Neural cell (in vitro differentiated cells): ENCODE measurements at regions not wholly inside any gene's neighbourhood (a gene's known extent, or its start where the extent isn't known, plus 50 kb on each side); places are given as distances from the start of the nearest gene placed in this dataset.
"Not testable (repeated sequence)": the region's sequence is repeated elsewhere in the genome, so short reads cannot be mapped to it uniquely, and the experiment has no call there.

Experiments
- CTCF ChIP-seq: fragments of 450-650 bp; IDR thresholded peaks from 2 replicates; pipeline ENCODE4 v1.5.1; 2014; ENCODE audit warnings: antibody characterized with exemption, mild to moderate bottlenecking, moderate library complexity; ENCODE audit not compliant: poor library complexity, severe bottlenecking
- EP300 ChIP-seq: fragments of 450-650 bp; conservative IDR thresholded peaks from 2 replicates; pipeline ENCODE4 v1.6.1; 2014; ENCODE audit warnings: antibody characterized with exemption, mild to moderate bottlenecking, moderate library complexity; ENCODE audit not compliant: poor library complexity, severe bottlenecking
- EZH2 ChIP-seq: fragments of 200-600, 300-800 bp; shearing (Covaris generic), sonication (generic); IDR thresholded peaks from 2 replicates; pipeline ENCODE4 v1.6.1; 2014; ENCODE audit warnings: antibody characterized with exemption, low read length, borderline replicate concordance, mild to moderate bottlenecking; ENCODE audit not compliant: insufficient read depth, poor library complexity, severe bottlenecking
- MXI1 ChIP-seq: fragments of 450-650 bp; conservative IDR thresholded peaks from 2 replicates; pipeline ENCODE4 v1.6.1; 2014; ENCODE audit warnings: antibody characterized with exemption, mild to moderate bottlenecking; ENCODE audit not compliant: poor library complexity, severe bottlenecking
- POLR2AphosphoS5 ChIP-seq: IDR thresholded peaks from 2 replicates; pipeline ENCODE4 v1.6.1; 2012
- RAD21 ChIP-seq: fragments of 450-650 bp; conservative IDR thresholded peaks from 2 replicates; pipeline ENCODE4 v1.6.1; 2014; ENCODE audit warnings: antibody characterized with exemption, mild to moderate bottlenecking, moderate library complexity
- SMC3 ChIP-seq: fragments of 450-650 bp; conservative IDR thresholded peaks from 2 replicates; pipeline ENCODE4 v1.6.1; 2014; ENCODE audit warnings: antibody characterized with exemption, mild to moderate bottlenecking, moderate library complexity; ENCODE audit not compliant: poor library complexity
- TAF1 ChIP-seq: IDR thresholded peaks from 2 replicates; pipeline ENCODE4 v1.6.1; 2012; ENCODE audit warnings: low read depth

DNA sequence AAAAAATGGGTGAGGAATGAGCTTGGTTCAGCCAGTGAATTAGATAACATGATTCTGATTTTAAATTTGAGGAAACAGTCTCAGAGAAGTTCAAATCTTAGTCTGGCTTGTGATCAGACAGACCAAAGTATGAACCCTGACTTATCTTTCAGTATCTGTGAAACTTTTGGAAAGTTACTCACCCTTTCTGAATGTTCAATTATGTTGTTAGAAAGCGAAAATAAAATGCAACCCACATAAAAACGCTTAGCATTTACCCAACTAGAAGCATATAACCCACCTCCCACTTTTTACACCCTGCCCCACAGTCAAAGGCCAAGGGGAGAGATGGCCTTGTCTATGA is 319.7 kb downstream of the SPATA31A1 start:
- TF ChIP-seq CTCF, EZH2, POLR2AphosphoS5, EP300, RAD21, TAF1, MXI1, SMC3: not testable (repeated sequence)
